IMR-90 (cell line): ENCODE measurements at regions not wholly inside any gene's neighbourhood (a gene's known extent, or its start where the extent isn't known, plus 50 kb on each side); places are given as distances from the start of the nearest gene placed in this dataset.

ENCODE experiments used
- MAFK ChIP-seq: IDR thresholded peaks from 2 replicates; pipeline ENCODE4 v1.6.1; 2012; ENCODE audit warnings: low read depth, low read length, improper control_type of control experiment
- MXI1 ChIP-seq: IDR thresholded peaks from 2 replicates; pipeline ENCODE4 v1.6.1; 2012; ENCODE audit warnings: low read depth, mild to moderate bottlenecking, low read length, moderate library complexity, borderline replicate concordance
- POLR2A ChIP-seq: IDR thresholded peaks from 2 replicates; pipeline ENCODE4 v1.6.1; 2012; ENCODE audit warnings: mild to moderate bottlenecking, low read depth, low read length
- TF ChIP-seq, protein P1 (sequence below): conservative IDR thresholded peaks from 2 replicates; pipeline ENCODE4 v1.5.1; 2012; ENCODE audit warnings: mild to moderate bottlenecking, low read depth, low read length, improper control_type of control experiment
- TF ChIP-seq, protein P2 (sequence below): fragments of 150-350 bp; IDR thresholded peaks from 2 replicates; pipeline ENCODE4 v1.6.1; 2017; ENCODE audit warnings: mild to moderate bottlenecking, antibody characterized with exemption, low read length, low read depth

DNA sequence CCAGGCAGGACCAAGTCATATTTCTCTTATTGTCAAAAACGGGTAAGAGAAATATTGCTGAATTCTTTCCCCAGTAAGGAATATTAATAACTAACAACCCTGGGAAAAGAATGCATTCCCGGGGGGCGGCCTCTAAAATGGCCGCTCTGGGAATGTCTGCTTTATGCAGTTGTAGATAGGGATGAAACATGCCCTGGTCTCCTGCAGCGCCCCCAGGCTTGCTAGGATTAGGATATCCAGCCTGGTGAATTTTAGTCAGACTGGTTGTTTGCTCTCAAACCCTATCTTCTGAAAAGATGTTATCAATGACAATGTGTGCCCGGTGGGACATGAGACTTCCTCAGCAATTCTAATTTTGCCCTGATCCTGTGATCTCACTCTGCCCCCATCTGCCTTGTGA, 448.1 kb downstream of the PTH2R start:
- TF ChIP-seq, protein P1, sequence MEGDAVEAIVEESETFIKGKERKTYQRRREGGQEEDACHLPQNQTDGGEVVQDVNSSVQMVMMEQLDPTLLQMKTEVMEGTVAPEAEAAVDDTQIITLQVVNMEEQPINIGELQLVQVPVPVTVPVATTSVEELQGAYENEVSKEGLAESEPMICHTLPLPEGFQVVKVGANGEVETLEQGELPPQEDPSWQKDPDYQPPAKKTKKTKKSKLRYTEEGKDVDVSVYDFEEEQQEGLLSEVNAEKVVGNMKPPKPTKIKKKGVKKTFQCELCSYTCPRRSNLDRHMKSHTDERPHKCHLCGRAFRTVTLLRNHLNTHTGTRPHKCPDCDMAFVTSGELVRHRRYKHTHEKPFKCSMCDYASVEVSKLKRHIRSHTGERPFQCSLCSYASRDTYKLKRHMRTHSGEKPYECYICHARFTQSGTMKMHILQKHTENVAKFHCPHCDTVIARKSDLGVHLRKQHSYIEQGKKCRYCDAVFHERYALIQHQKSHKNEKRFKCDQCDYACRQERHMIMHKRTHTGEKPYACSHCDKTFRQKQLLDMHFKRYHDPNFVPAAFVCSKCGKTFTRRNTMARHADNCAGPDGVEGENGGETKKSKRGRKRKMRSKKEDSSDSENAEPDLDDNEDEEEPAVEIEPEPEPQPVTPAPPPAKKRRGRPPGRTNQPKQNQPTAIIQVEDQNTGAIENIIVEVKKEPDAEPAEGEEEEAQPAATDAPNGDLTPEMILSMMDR, result no peak
- TF ChIP-seq, protein P2, sequence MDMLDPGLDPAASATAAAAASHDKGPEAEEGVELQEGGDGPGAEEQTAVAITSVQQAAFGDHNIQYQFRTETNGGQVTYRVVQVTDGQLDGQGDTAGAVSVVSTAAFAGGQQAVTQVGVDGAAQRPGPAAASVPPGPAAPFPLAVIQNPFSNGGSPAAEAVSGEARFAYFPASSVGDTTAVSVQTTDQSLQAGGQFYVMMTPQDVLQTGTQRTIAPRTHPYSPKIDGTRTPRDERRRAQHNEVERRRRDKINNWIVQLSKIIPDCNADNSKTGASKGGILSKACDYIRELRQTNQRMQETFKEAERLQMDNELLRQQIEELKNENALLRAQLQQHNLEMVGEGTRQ, result no peak
- TF ChIP-seq POLR2A (no peak), MAFK (no peak), MXI1 (no peak)
